ENCODE measurements at regions not wholly inside any gene's neighbourhood (a gene's known extent, or its start where the extent isn't known, plus 50 kb on each side); places are given as distances from the start of the nearest gene placed in this dataset.

DNA sequence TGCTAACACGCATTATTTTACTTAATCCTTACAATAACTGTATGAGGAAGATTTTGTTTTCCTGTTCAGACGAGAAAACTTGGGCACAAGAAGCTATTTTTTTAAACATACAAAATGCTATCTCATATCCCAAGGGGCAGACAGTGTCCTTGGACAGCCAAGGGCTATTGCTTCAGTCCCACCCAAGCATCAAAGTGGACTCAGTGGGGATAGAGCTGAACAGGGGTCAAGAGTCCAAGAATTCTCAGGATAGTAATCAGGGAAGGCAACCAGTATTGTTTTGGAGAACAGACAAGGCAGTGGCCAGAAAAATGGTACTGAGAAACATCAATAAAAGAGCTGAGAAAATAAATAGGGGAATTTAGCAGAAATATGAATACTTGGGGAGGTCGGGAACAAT is 465.7 kb downstream of the PLPP3 start:
- TF ChIP-seq, protein P1, sequence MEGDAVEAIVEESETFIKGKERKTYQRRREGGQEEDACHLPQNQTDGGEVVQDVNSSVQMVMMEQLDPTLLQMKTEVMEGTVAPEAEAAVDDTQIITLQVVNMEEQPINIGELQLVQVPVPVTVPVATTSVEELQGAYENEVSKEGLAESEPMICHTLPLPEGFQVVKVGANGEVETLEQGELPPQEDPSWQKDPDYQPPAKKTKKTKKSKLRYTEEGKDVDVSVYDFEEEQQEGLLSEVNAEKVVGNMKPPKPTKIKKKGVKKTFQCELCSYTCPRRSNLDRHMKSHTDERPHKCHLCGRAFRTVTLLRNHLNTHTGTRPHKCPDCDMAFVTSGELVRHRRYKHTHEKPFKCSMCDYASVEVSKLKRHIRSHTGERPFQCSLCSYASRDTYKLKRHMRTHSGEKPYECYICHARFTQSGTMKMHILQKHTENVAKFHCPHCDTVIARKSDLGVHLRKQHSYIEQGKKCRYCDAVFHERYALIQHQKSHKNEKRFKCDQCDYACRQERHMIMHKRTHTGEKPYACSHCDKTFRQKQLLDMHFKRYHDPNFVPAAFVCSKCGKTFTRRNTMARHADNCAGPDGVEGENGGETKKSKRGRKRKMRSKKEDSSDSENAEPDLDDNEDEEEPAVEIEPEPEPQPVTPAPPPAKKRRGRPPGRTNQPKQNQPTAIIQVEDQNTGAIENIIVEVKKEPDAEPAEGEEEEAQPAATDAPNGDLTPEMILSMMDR (IDR thresholded peaks at IDR 0.05) = no peak
- TF ChIP-seq EP300 (IDR thresholded peaks at IDR 0.05) (no peak), POLR2A (IDR thresholded peaks at IDR 0.05) (no peak)

Data from ovary (tissue), 3 donors.